Hepatocyte (in vitro differentiated cells): ENCODE measurements at regions not wholly inside any gene's neighbourhood (a gene's known extent, or its start where the extent isn't known, plus 50 kb on each side); places are given as distances from the start of the nearest gene placed in this dataset.
"Not testable (repeated sequence)": the region's sequence is repeated elsewhere in the genome, so short reads cannot be mapped to it uniquely, and the experiment has no call there.

Source experiments
- CTCF ChIP-seq: fragments of 200-600 bp; sonication (generic); IDR thresholded peaks from 2 replicates; pipeline ENCODE4 v1.5.1; 2016; ENCODE audit warnings: antibody characterized with exemption, mild to moderate bottlenecking; ENCODE audit not compliant: poor library complexity
- EZH2 ChIP-seq: fragments of 200-600 bp; sonication (generic); IDR thresholded peaks from 2 replicates; pipeline ENCODE4 v1.6.1; 2016; ENCODE audit warnings: antibody characterized with exemption, mild to moderate bottlenecking, borderline replicate concordance

- not testable (repeated sequence) for TF ChIP-seq CTCF, EZH2
Measured at GRCh38 chr17:16839242-16840175, 132.4 kb downstream of the TNFRSF13B start.
